Hepatocyte (in vitro differentiated cells): ENCODE measurements at regions not wholly inside any gene's neighbourhood (a gene's known extent, or its start where the extent isn't known, plus 50 kb on each side); places are given as distances from the start of the nearest gene placed in this dataset.

ENCODE experiments used
- CTCF ChIP-seq: fragments of 200-600 bp; sonication (generic); IDR thresholded peaks from 2 replicates; pipeline ENCODE4 v1.5.1; 2016; ENCODE audit warnings: antibody characterized with exemption, mild to moderate bottlenecking; ENCODE audit not compliant: poor library complexity
- EZH2 ChIP-seq: fragments of 200-600 bp; sonication (generic); IDR thresholded peaks from 2 replicates; pipeline ENCODE4 v1.6.1; 2016; ENCODE audit warnings: antibody characterized with exemption, mild to moderate bottlenecking, borderline replicate concordance
- EZH2phosphoT487 ChIP-seq: fragments of 200-600 bp; sonication (generic); IDR thresholded peaks from one replicate; pipeline ENCODE4 v1.6.1; 2018; ENCODE audit warnings: antibody characterized with exemption, mild to moderate bottlenecking, low read depth, moderate library complexity; ENCODE audit not compliant: unreplicated experiment, severe bottlenecking

GRCh38 chr2:132037527-132038178 lies 124.1 kb downstream of the ANKRD30BL start:
- TF ChIP-seq EZH2 (no peak), CTCF (peak; percentile 11), EZH2phosphoT487 (no peak)
